ENCODE measurements at regions not wholly inside any gene's neighbourhood (a gene's known extent, or its start where the extent isn't known, plus 50 kb on each side); places are given as distances from the start of the nearest gene placed in this dataset.

DNA sequence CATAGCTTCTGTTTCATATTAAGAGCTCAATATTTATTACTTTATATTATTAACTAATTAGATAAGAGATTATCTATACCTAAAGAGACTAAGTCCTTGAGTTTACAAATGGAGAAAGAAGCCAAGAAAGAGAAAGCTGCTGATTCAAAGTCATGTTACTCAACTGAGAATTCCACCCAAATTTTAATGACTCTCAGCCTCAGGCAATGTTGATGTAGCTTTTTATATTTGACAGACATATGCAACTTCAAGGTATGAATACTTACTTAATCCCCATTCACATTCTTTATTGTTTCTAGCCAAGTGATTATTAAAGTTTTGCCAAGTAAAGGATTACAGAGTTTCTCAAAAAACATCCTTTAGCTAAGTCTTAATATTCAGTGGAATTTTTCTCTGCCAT, 527.5 kb upstream of the NMUR2 start:
- TF ChIP-seq POLR2A (IDR thresholded peaks at IDR 0.05) = no peak
- no peak for TF ChIP-seq POLR2AphosphoS5 (IDR thresholded peaks at IDR 0.05)
- TF ChIP-seq, protein P1, sequence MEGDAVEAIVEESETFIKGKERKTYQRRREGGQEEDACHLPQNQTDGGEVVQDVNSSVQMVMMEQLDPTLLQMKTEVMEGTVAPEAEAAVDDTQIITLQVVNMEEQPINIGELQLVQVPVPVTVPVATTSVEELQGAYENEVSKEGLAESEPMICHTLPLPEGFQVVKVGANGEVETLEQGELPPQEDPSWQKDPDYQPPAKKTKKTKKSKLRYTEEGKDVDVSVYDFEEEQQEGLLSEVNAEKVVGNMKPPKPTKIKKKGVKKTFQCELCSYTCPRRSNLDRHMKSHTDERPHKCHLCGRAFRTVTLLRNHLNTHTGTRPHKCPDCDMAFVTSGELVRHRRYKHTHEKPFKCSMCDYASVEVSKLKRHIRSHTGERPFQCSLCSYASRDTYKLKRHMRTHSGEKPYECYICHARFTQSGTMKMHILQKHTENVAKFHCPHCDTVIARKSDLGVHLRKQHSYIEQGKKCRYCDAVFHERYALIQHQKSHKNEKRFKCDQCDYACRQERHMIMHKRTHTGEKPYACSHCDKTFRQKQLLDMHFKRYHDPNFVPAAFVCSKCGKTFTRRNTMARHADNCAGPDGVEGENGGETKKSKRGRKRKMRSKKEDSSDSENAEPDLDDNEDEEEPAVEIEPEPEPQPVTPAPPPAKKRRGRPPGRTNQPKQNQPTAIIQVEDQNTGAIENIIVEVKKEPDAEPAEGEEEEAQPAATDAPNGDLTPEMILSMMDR (IDR thresholded peaks at IDR 0.05) = no peak
